ENCODE measurements at regions not wholly inside any gene's neighbourhood (a gene's known extent, or its start where the extent isn't known, plus 50 kb on each side); places are given as distances from the start of the nearest gene placed in this dataset.

- DNase-seq (ENCODE audit: low read depth), result no peak
Observed at GRCh38 chr16:54577651-54578128, 291.1 kb upstream of the IRX3 start.

DNA sequence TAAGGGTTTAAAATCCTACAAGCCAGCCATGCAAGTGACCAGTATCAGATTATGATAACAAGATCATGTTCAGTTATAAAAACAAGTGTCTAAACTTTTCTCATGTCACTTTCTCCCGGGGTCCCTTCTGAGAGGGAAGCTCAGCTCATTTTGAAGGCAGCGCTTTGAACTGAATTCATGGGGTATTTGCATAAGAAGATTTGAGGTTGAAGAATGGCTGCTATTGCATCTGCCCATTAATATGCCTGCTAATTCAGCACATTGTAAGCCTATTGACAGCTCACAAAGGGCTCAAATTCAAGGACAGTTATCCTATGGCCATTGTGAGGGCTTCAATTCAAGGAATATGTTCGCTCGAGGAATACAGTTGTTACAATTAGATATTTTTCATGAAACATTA is 290.2 kb upstream of the IRX3 start:
- DNase-seq (ENCODE audit: low read depth), result no peak

GRCh38 chr16:54568906-54569807 is 282.6 kb upstream of the IRX3 start:
- no peak for DNase-seq (ENCODE audit: low read depth)

DNA sequence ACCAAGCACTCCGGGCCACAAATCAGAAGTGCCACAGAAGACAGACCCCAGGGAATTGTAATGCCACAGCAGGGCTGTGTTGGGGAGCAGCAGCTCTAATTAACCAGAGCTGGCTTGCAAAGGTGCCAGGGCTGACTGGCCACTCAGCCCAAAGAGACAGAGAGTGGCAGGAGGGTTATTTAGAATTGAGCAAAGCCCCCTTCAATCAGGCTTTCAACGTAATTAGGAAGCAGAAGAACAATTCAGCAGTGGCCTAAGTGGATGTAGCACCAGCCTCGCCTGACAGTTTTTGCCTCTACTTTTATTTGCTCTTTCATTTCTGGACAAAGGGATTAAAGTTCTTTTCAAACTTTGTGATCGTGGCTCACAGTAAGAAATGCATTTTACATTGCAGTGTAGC is 278.3 kb upstream of the IRX3 start:
- DNase-seq (ENCODE audit: low read depth), result no peak

DNA sequence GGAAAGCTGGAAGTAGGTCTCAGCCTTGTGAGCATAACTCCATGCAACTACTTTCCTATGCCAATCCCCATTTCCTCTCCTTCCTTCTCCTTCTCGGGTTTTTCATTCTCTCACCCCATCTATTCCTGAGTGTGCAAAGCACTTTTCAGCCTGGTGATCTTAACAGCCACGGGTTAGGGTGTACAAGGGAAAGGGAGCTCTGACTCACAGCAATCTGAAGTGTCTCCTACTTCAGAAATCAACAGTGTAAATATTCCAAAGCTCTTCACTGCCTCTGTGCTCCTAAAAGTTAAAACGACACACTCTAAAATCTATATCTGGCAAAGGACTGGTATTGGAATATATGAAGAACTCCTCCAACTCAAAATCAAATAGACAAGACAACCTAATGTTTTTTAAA is 268.0 kb upstream of the IRX3 start:
- DNase-seq (ENCODE audit: low read depth), result no peak

DNA sequence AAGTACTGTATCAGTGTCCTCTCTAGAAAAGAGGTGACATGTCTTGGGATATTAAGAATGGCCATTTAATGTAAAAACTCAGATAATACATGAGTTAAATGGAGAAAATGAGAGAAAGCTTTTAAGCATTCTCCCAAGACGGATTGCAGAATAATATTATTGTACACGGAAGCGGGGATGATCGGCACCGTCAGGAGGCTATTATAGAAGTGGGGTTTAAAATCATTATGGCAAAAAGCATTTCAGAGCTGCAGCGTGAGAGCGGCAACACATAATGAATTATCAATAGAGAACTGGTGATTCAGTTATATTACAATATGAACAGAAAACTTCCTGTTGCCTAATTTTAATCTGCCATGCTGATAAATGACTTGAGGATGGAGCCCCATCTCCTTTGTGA is 261.7 kb upstream of the IRX3 start:
- no peak for DNase-seq (ENCODE audit: low read depth)

- DNase-seq (ENCODE audit: low read depth), result no peak
Observed at GRCh38 chr16:54547052-54547451, 260.5 kb upstream of the IRX3 start.

GRCh38 chr16:54546521-54546920 is 259.9 kb upstream of the IRX3 start:
- no peak for DNase-seq (ENCODE audit: low read depth)

- no peak for DNase-seq (ENCODE audit: low read depth)
Observed at GRCh38 chr16:54545854-54546511, 259.4 kb upstream of the IRX3 start.

GRCh38 chr16:54544553-54545180 is 258.1 kb upstream of the IRX3 start:
- DNase-seq (ENCODE audit: low read depth), result no peak

DNA sequence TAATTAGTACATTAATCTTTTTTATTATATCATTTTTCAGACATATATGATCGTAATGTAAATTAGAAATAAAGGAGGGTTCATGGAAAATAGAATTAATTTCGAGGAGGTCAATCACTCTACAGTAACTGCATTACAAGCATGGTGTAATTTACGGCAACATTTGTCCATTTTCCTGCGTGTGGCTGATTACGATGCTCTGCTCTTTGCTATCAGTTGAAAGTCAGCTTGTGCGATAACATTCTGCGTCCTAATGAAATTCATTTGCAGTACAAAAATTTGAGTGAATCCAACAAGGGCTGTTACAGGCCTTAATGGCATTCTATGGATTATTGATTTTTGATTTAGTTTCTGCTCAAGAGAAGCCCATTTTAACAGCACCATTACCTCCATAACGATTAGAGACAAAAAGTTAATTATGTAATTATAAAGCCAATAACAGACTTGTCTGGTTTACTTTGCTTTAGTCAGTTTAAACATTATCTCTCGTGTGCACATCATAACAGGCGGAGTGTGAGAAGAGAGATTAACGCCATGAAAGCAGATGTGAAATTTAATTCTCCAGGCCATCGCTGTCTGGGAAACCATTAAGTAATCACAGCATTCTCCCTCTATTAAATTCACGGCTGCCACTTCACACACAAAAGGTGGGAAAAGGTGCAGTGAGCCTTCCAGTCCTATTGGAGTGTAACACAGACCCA is 256.4 kb upstream of the IRX3 start:
- DNase-seq (ENCODE audit: low read depth), result no peak

DNA sequence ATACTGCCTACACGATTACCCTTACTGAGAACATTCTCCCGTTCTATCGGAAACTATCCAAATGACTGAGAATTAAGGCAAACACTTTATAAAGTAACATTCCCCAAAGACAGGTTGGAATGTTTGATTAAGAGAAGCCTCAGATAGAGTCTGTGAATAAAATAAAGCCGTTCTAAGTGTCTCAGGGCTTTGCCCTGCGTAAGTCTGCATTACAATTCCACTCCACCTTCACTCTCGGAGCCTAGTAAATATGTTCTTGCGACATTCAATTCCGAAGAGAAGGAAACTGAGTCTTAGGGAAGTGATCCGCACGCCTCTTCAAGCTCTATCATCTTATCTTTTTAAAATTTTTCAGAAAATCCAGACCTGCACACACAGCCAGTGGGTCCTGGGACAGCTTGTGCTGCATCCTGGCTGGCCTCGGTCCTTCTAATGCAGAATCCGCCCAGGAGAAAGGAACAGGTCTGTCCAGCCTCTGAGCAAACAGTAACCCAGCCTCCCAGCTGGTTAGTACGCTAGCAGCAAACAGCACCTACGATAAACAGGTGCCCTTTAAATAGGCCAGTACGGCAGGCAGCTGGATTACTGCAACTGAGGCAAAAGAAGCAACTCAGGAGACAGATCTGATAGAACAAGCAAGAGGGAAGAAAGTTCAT is 254.1 kb upstream of the IRX3 start:
- DNase-seq (ENCODE audit: low read depth), result no peak

- DNase-seq (ENCODE audit: low read depth), result peak; percentile 21
Observed at GRCh38 chr16:54538276-54538675, 251.7 kb upstream of the IRX3 start.

DNA sequence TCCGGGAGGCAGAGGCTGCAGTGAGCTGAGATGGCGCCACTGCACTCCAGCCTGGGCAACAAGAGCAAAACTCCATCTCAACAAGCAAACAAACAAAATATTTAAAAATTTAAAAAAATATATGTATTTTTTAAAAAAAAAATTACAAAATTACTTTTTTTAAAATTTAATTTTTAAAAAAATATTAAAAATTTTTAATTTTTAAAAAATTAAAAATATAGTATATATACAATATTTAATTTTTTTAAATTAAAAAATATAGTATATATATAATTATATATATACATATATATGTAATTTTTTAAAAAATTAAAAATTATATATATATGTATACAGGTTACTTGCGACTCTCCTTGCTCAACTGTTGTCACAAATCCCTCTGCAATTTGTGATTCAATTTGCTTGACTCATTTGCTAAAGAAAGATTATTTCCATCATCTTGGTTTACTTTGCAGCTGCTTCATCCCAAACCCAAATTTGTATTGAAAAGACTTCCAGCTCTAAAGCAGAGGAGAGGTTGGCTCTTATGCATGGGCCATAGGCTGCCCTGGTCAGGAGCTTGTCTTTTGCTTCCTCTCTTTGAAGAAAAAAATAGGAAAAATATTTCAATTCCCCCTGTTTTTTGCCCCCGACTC is 247.4 kb upstream of the IRX3 start:
- no peak for DNase-seq (ENCODE audit: low read depth)

- DNase-seq (ENCODE audit: low read depth), result peak; percentile 68
Observed at GRCh38 chr16:54526916-54527315, 240.3 kb upstream of the IRX3 start.

- DNase-seq (ENCODE audit: low read depth), result no peak
Observed at GRCh38 chr16:54526087-54526486, 239.5 kb upstream of the IRX3 start.

GRCh38 chr16:54525104-54525503 is 238.5 kb upstream of the IRX3 start:
- no peak for DNase-seq (ENCODE audit: low read depth)

DNA sequence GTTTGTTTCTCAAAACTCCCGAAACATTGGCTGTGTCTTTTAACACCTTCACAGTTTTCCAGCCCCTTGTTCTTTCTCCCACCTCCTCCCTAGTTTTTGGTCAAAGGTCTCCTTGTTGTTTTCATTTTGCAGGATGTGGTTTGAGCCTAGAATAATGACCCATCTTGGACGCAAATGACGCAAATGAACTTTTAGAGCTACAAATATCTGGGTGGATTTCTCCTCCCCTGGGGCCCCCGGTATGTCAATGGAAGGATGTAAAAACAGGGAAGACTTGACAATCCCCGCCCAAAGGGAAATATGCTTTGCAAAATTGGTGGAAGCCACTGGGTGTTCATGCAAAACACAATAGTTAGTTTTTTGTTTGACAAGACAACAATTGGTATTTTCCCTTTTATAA is 236.0 kb upstream of the IRX3 start:
- DNase-seq (ENCODE audit: low read depth), result no peak

DNA sequence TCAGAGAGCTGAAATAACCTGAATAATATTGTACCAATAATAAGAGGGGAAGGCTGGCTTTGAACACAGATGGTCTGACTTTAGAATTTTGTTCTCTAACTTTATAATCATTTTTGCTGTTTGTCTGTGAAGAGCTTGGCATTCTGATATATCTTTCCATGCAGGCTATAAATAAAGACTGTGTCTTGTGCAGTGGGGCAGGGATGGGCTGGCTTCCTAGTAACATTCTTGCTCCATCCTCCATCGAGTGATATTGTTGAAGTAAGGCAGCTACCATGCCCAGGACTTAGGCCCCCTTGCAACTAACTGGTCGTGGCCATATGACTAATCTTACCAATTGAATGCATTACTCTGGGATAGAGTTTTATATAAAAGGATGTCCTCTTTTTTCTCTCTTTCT is 234.7 kb upstream of the IRX3 start:
- DNase-seq (ENCODE audit: low read depth), result no peak

GRCh38 chr16:54519161-54519695 is 232.6 kb upstream of the IRX3 start:
- peak; percentile 32 for DNase-seq (ENCODE audit: low read depth)

GRCh38 chr16:54517181-54517580 is 230.6 kb upstream of the IRX3 start:
- DNase-seq (ENCODE audit: low read depth), result no peak
